NB4 (cell line): ENCODE measurements at regions not wholly inside any gene's neighbourhood (a gene's known extent, or its start where the extent isn't known, plus 50 kb on each side); places are given as distances from the start of the nearest gene placed in this dataset.

Experiments
- DNase-seq: peaks from one replicate; pipeline ENCODE4 v3.0.0; 2010; ENCODE audit warnings: low read depth
- H3K4me3 ChIP-seq: one replicate; pipeline ENCODE4 v1.5.1; 2011; ENCODE audit warnings: mild to moderate bottlenecking, low read depth, low read length, moderate library complexity
- CTCF ChIP-seq: IDR thresholded peaks from one replicate; pipeline ENCODE4 v1.5.1; 2012; ENCODE audit warnings: low read depth, low read length
- MAX ChIP-seq: IDR thresholded peaks from 2 replicates; pipeline ENCODE4 v1.6.1; 2011; ENCODE audit warnings: low read depth, low read length
- MYC ChIP-seq: IDR thresholded peaks from 2 replicates; pipeline ENCODE4 v1.6.1; 2011; ENCODE audit warnings: low read depth, low read length
- POLR2A ChIP-seq: IDR thresholded peaks from 2 replicates; pipeline ENCODE4 v1.6.1; 2011; ENCODE audit warnings: mild to moderate bottlenecking; ENCODE audit not compliant: insufficient read length; ENCODE audit errors: extremely low read depth

GRCh38 chrX:22345884-22346283, 73.2 kb downstream of the CBLL2 start:
- TF ChIP-seq CTCF, result no peak
- no peak for TF ChIP-seq MYC
- TF ChIP-seq POLR2A, result no peak
- TF ChIP-seq MAX, result no peak
- no peak for DNase-seq

GRCh38 chrX:22347491-22347890, 74.8 kb downstream of the CBLL2 start:
- TF ChIP-seq MYC (no peak), POLR2A (no peak), CTCF (no peak), MAX (no peak)
- H3K4me3 ChIP-seq, result no peak overlapping the region
- DNase-seq, result no peak

More at GRCh38 chrX:22345884-22346283, 73.2 kb downstream of the CBLL2 start:
- no peak overlapping the region for H3K4me3 ChIP-seq

- DNase-seq, result no peak
- no peak overlapping the region for H3K4me3 ChIP-seq
- no peak for TF ChIP-seq CTCF
- no peak for TF ChIP-seq MAX
- TF ChIP-seq POLR2A, result no peak
- no peak for TF ChIP-seq MYC
Measured at GRCh38 chrX:22349116-22349515, 76.4 kb downstream of the CBLL2 start.

- H3K4me3 ChIP-seq, result no peak overlapping the region
- DNase-seq, result no peak
- TF ChIP-seq CTCF (no peak), MYC (no peak), POLR2A (no peak), MAX (no peak)
Measured at GRCh38 chrX:22351076-22351475, 78.4 kb downstream of the CBLL2 start.

- H3K4me3 ChIP-seq, result no peak overlapping the region
- TF ChIP-seq POLR2A (no peak), MYC (no peak), CTCF (no peak), MAX (no peak)
- DNase-seq, result no peak
Measured at GRCh38 chrX:22351966-22352365, 79.3 kb downstream of the CBLL2 start.

- TF ChIP-seq MYC, result no peak
- no peak for TF ChIP-seq CTCF
- no peak for TF ChIP-seq MAX
- TF ChIP-seq POLR2A, result no peak
- H3K4me3 ChIP-seq, result no peak overlapping the region
- DNase-seq, result no peak
Measured at GRCh38 chrX:22357621-22358020, 84.9 kb downstream of the CBLL2 start.
